Skin epidermis (tissue), 12 donors: ENCODE measurements at regions not wholly inside any gene's neighbourhood (a gene's known extent, or its start where the extent isn't known, plus 50 kb on each side); places are given as distances from the start of the nearest gene placed in this dataset.
"Not testable (repeated sequence)": the region's sequence is repeated elsewhere in the genome, so short reads cannot be mapped to it uniquely, and the experiment has no call there.

Experiments used
- H3K27ac ChIP-seq, 21 experiments: fragments of 200-600 bp; sonication (generic) in 11 of 21; one replicate each; pipeline ENCODE4 v1.5.0; 2020; ENCODE audit warnings: mild to moderate bottlenecking in 3 of 21, inconsistent platforms in 2 of 21, moderate library complexity in 2 of 21
- H3K4me3 ChIP-seq, 7 experiments: fragments of 200-600 bp; sonication (generic) in 2 of 7; one replicate each; pipeline ENCODE4 v1.5.0; 2020; ENCODE audit warnings: inconsistent platforms in 2 of 7, mild to moderate bottlenecking in 2 of 7, moderate library complexity in 1 of 7

DNA sequence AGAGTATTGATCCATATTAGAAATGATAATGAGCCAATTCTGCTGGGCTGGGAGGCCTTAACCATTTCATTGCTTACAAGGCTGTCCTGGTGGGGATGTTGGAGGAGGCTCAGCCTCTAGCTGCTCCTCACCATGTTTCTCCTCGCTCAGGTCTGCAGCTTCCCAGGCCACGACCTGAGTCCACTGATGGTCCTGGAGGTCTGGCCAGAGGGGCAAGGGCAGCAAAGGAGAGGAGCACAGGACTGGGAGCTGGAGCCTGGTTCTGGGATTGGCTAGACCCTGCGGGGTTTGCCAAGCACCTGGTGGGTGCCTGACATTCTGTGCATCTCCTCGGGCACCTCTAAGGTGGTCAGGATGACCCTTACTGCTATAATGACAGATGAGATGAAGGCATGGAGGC is 92.6 kb downstream of the KIF26A start:
- H3K27ac ChIP-seq = no peak overlapping the region
- H3K4me3 ChIP-seq = no peak overlapping the region

GRCh38 chr14:104232070-104232484 is 93.7 kb downstream of the KIF26A start:
- no peak overlapping the region for H3K4me3 ChIP-seq
- no peak overlapping the region for H3K27ac ChIP-seq

DNA sequence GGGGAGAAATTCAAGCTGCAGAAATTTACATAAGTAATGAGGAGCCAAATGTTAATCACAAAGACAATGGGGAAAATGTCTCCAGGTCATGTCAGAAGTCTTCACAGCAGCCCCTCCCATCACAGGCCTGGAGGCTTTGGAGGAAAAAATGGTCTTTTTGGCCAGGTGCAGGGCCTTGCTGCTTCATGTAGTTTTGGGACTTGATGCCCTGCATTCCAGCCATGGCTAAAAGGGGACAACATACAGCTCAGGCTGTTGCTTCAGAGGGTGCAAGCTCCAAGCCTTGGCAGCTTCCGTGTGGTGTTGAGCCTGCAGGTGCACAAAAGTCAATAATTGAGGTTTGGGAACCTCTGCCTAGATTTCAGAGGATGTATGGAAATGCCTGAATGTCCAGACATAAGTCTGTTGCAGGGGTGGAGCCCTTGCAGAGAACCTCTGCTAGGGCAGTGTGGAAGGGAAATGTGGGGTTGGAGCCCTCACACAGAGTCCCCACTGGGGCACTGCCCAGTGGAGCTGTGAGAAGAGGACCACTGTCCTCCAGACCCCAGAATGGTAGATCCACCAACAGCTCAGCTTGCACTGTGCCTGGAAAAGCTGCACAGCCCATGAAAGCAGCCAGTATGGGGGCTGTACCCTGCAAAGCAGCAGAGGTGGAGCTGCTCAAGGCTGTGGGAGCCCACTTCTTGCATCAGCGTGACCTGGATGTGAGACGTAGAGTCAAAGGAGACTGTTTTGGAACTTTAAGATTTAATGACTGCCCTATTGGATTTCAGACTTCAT is 95.8 kb downstream of the KIF26A start:
- not testable (repeated sequence) for H3K4me3 ChIP-seq, H3K27ac ChIP-seq

DNA sequence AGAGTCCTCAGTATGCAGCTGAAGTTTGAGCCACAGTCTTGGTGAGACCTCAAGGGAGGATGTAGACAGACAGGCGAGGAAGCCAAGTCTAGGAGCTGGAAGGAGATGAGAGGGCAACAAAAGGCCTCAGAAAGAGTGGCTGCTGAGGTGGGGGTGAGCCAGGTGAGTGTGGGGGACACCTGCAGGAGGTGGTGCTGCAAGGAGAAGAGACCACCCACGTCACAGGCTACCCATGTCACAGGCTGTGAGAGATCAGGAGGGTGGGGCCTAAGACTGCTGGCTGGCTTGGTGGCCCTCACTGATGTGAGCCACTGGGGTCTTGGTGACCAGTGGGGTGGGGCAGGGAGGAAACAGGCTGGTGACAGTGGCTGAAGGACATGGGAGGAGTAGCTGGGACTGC is 97.3 kb downstream of the KIF26A start:
- Histone ChIP-seq H3K27ac (no peak overlapping the region), H3K4me3 (no peak overlapping the region)

DNA sequence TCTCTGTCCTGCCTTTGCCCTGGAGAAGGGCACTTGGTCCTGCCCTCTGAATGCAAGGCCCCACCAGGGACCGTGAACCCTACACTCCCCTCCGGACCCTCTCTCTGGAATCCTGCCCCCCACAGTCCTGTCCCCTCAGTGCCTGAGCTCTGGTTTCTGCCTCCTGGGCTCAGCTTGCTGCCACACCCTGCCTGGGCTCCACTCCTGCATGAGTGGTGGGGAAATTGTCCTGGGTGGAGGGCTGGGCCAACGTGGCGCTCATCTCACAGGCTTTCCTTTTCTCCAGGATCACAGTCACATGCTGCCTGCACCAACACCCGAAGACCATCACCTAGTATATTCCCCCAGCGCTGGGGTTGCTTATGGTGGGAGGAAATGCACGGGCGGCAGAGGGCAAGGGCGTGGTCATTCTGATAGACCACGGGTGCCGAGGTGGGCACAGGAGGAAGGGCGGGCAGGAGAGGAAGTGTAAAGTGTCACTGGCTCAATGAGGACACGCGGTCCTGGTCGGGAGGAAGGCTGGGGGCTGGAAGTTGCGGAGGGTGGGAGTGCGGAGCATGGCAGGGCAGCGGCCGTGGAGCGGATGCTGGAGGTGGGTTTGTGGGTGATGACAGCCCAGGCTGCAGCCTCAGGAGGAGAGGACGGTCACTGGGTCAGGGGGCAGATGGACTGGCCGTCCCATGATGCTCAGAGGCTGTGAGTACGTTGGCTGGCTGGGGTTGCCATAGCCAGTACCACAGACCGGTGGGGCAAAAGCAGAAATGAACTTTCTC is 99.5 kb downstream of the KIF26A start:
- Histone ChIP-seq H3K27ac (no peak overlapping the region), H3K4me3 (no peak overlapping the region)

DNA sequence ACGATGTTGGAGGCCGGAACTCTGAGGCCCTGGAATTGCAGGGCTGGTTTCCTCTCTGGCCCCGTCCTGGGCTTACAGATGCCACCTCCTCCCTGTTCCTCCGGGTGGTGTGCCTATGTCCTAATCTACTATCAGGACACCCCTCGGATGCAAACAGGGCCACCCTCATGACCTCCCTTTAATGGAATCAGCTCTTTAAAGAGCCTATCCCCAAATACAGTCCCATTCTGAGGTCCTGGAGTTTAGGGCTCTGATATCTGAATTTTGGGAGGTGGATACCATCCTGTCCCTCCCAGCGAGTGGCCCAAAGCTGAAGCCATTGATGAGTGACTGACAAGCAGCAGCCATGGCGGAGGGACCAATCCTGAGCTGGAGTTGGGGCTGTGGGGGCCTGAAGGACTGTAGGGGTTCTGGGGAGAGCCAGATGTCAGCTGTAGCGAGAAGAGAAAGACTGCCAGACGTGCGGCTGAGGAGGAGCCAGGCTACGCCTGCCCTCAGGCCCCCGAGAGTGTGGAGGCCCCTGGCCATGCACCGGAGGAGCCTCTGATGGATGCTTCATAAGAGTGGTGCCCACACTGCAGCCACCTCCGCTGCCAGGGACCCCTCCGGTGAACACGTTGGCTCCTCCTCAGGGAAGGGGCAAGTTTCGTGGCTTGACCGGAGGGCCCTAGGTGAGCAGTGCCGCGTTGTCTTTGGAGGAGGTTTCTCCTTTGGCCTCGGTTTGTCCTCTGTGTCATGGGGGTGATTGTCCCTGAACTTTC is 100.2 kb downstream of the KIF26A start:
- no peak overlapping the region for H3K4me3 ChIP-seq
- no peak overlapping the region for H3K27ac ChIP-seq

DNA sequence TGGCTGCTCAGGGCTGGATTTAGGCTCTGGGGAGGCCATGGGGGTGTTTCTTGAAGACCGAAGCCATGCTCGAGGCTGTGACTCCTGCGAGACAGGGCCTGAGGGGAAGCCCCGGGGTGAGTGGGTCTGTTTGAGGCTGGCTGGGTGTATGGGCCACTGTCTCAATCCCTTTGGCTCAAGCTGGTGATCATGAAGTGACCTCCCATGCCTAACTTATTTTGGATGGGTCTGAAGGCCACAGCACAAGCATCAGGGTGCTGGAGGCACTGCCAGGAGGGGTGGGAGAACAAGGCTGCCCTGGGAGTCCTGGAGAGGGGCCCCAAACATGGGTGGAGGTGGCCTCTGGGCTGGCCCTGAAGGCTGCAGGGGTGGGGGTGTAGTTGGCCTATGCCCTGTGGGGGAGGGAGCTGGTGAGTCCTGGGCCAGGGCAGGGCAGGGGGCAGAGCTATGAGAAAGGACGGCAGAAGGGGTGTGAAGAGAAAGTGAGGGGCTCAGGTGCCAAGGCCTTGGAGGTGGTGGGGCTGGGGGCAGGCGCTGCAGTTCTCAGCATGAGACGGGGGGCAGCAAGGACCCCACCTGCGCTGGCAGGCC is 100.9 kb downstream of the KIF26A start:
- H3K4me3 ChIP-seq = no peak overlapping the region

DNA sequence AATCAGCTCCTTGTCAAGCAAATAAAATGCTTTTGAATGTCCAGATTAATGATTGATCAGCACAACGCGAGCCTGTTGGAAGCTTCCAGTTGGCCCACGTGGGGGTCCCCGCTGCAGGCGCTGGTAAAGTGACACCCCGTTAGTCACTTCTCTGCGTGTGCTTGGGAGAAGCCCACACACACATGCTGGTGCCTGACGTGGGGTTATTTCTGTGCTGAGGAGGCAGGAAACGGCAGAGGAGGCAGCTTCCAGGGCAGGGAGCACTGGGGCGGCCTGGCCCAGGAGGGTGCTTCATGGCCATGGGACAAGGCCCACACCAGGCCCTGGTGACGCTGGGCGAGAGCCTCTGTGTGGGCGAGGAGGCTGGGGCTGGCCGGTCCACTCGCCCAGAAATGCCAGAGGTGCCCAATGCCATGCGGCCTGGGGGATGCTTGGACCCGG is 101.5 kb downstream of the KIF26A start:
- no peak overlapping the region for H3K27ac ChIP-seq

More for the DNA sequence above, 100.9 kb downstream of the KIF26A start:
- no peak overlapping the region for H3K27ac ChIP-seq

GRCh38 chr14:104240434-104241157 is 102.2 kb downstream of the KIF26A start:
- Histone ChIP-seq H3K27ac (no peak overlapping the region), H3K4me3 (no peak overlapping the region)

More for the DNA sequence above, 101.5 kb downstream of the KIF26A start:
- no peak overlapping the region for H3K4me3 ChIP-seq

GRCh38 chr14:104243200-104243599 is 104.8 kb downstream of the KIF26A start:
- Histone ChIP-seq H3K27ac (no peak overlapping the region), H3K4me3 (no peak overlapping the region)

- H3K4me3 ChIP-seq = no peak overlapping the region
- no peak overlapping the region for H3K27ac ChIP-seq
Observed at GRCh38 chr14:104244221-104245011, 106.0 kb downstream of the KIF26A start.

DNA sequence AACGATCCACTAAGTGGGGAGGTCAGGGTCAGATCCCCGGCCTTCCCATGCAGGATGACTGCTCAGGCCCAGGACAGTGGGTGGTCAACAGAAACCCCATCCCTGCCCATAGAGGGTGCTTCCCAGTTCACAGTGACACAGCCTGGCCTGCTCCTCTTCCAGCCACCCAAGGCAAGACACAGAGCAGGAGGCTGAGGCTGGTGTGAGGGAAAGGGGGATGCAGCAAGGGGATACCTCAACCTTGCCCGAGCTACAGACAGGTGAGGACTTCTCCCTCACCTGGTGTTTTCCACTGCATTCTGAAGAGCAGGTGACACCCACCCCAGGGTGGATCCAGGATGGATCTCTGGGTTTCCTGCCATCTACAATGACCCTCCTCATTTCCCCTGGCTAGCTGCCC is 106.7 kb downstream of the KIF26A start:
- Histone ChIP-seq H3K4me3 (no peak overlapping the region), H3K27ac (no peak overlapping the region)

- no peak overlapping the region for H3K27ac ChIP-seq
- no peak overlapping the region for H3K4me3 ChIP-seq
Observed at GRCh38 chr14:104245723-104246122, 107.3 kb downstream of the KIF26A start.

- no peak overlapping the region for H3K4me3 ChIP-seq
- no peak overlapping the region for H3K27ac ChIP-seq
Observed at GRCh38 chr14:104246401-104247335, 108.3 kb downstream of the KIF26A start.

- no peak overlapping the region for H3K27ac ChIP-seq
Observed at GRCh38 chr14:104247336-104248202, 109.2 kb downstream of the KIF26A start.

DNA sequence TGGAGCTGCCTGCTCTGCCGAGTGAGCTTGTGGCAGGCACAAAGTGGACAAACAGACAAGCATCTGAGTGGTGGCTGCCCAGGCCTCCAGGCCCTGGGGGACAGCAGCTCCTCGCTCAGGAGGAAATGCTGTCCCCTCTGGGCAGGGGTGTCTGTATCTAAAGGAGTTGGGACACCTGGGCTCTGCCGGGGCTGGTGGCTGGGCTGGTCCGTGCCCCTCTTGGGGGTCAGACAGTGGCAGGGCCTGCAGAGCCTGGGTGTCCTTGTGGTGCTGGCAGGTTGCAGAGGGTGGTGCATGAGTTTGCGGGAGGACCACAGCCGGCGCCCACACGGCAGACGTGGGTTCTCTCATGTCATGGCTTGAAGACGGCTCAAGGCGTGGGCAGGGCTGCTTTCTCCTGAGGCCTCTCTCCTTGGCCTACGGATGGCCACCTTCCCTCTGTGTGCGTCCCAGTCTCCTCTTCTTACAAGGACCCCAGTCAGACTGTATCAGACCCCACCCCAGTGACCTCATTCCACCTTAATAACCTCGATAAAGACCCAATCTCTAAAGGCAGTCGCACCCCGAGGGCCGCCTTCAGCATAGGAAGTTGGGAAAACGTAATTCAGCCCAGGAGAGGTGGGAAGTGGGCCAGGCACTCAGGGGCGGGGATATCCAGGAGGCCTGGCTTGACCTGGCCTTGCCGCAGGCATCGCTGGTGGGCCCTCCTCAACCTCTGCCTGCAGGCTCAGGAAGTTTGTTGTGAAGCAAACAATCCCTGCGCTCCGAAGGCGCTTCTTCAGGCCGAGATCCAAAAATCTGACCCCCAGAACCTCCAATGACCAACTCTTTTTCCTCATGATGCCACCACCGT is 110.0 kb downstream of the KIF26A start:
- H3K27ac ChIP-seq = no peak overlapping the region
- H3K4me3 ChIP-seq = no peak overlapping the region

More at GRCh38 chr14:104247336-104248202, 109.2 kb downstream of the KIF26A start:
- H3K4me3 ChIP-seq = no peak overlapping the region
